Upper lobe of left lung (tissue), 6 donors: ENCODE measurements at regions not wholly inside any gene's neighbourhood (a gene's known extent, or its start where the extent isn't known, plus 50 kb on each side); places are given as distances from the start of the nearest gene placed in this dataset.

ENCODE experiments used
- ATAC-seq, 2 donors: fragments of 200-7000 bp; cut with Tn5 transposase; one replicate each; pipeline ENCODE4 v1.9.1; 2022; ENCODE audit warnings: mild to moderate bottlenecking in 2 of 2, moderate library complexity in 2 of 2; ENCODE audit not compliant: low FRiP score in 2 of 2
- DNase-seq, 2 donors: peaks; one replicate each; pipeline ENCODE4 v3.0.0-alpha.2; 2019 to 2020
- H3K27ac ChIP-seq, 4 donors: fragments of 200-600 bp; sonication (generic); one replicate each; pipeline ENCODE4 v1.5.1; 2016 to 2019
- H3K27me3 ChIP-seq, 4 donors: fragments of 200-600 bp; sonication (generic); one replicate each; pipeline ENCODE4 v1.5.1; 2017 to 2019
- H3K36me3 ChIP-seq, 4 donors: fragments of 200-600 bp; sonication (generic); one replicate each; pipeline ENCODE4 v1.5.1; 2016 to 2019
- H3K4me1 ChIP-seq, 4 donors: fragments of 200-600 bp; sonication (generic); one replicate each; pipeline ENCODE4 v1.5.1; 2018 to 2019
- H3K4me3 ChIP-seq, 4 donors: fragments of 200-600 bp; sonication (generic); one replicate each; pipeline ENCODE4 v1.5.1; 2017 to 2019; ENCODE audit warnings: mild to moderate bottlenecking in 2 of 4, moderate library complexity in 1 of 4
- H3K9me3 ChIP-seq, 4 donors: fragments of 200-600 bp; sonication (generic); one replicate each; pipeline ENCODE4 v1.5.1; 2018 to 2019
- EP300 ChIP-seq, 4 donors: sonication (generic); formaldehyde crosslinking; IDR thresholded peaks; one replicate each; pipeline ENCODE4 v1.5.1; 2017; ENCODE audit warnings: antibody characterized with exemption in 4 of 4, control low read depth in 2 of 4
- POLR2A ChIP-seq, 4 donors: fragments of 450-650 bp; IDR thresholded peaks; one replicate each; pipeline ENCODE4 v1.5.1; 2016 to 2017; ENCODE audit warnings: antibody characterized with exemption in 4 of 4, mild to moderate bottlenecking in 2 of 4
- POLR2AphosphoS5 ChIP-seq, 2 donors: sonication (generic); formaldehyde crosslinking; IDR thresholded peaks; one replicate each; pipeline ENCODE4 v1.5.1; 2017; ENCODE audit warnings: antibody characterized with exemption in 2 of 2
- WGBS, 2 donors: methylation state at CpG; one replicate each; pipeline ENCODE4 v1.1.5; 2017 to 2018; 5-methylcytosine and 5-hydroxymethylcytosine counted together
- TF ChIP-seq, protein P1 (sequence below), 6 experiments: fragments of 450-650 bp in 4 of 6; fragments of 200-600 bp in 2 of 6; sonication (generic) in 2 of 6; IDR thresholded peaks; one replicate each; pipeline ENCODE4 v1.5.1; 2016 to 2019; ENCODE audit warnings: antibody characterized with exemption in 6 of 6
- donor health status: DM: no; HTN: no; CAD: no; lungs with moderate emphysema.
- donor health status: DM: no; HTN: yes; CAD: no; lungs with severe emphysema.

DNA sequence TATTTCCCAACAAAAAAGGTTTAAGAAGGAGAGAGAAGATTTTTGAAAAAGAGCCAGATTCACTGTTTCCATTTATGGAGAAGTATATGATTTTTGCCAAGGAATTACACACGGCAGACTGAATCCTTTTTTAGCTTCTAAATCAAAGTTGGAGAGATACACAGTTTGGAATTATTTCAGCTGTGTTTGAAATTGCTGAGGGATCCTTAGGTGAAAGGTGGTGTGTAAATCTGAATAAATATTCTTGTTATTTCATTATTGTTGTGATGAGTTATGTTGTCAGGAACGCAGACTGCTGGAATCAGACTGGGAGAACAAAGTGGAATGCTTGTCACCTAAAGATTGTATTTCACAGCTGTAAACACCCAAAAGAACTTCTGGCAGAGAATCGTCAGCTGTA lies 168.5 kb upstream of the AKIRIN2 start:
- 40 to 66% methylated on average over 3 of the region's 3 CpGs for WGBS, 2 donors
- no peak for DNase-seq
- H3K36me3 ChIP-seq = no peaks in the 10 kb centered on the region
- H3K27ac ChIP-seq = no peak overlapping the region
- H3K9me3 ChIP-seq = no peaks in the 10 kb centered on the region
- H3K27me3 ChIP-seq = no peaks in the 10 kb centered on the region
- TF ChIP-seq POLR2AphosphoS5 (IDR thresholded peaks at IDR 0.05) = no peak
- no peak for TF ChIP-seq POLR2A (IDR thresholded peaks at IDR 0.05)
- TF ChIP-seq, protein P1, sequence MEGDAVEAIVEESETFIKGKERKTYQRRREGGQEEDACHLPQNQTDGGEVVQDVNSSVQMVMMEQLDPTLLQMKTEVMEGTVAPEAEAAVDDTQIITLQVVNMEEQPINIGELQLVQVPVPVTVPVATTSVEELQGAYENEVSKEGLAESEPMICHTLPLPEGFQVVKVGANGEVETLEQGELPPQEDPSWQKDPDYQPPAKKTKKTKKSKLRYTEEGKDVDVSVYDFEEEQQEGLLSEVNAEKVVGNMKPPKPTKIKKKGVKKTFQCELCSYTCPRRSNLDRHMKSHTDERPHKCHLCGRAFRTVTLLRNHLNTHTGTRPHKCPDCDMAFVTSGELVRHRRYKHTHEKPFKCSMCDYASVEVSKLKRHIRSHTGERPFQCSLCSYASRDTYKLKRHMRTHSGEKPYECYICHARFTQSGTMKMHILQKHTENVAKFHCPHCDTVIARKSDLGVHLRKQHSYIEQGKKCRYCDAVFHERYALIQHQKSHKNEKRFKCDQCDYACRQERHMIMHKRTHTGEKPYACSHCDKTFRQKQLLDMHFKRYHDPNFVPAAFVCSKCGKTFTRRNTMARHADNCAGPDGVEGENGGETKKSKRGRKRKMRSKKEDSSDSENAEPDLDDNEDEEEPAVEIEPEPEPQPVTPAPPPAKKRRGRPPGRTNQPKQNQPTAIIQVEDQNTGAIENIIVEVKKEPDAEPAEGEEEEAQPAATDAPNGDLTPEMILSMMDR (IDR thresholded peaks at IDR 0.05) = no peak
- no peak for TF ChIP-seq EP300 (IDR thresholded peaks at IDR 0.05)
- no peak for ATAC-seq
- H3K4me1 ChIP-seq = no peaks in the 10 kb centered on the region
- H3K4me3 ChIP-seq = no peak overlapping the region

DNA sequence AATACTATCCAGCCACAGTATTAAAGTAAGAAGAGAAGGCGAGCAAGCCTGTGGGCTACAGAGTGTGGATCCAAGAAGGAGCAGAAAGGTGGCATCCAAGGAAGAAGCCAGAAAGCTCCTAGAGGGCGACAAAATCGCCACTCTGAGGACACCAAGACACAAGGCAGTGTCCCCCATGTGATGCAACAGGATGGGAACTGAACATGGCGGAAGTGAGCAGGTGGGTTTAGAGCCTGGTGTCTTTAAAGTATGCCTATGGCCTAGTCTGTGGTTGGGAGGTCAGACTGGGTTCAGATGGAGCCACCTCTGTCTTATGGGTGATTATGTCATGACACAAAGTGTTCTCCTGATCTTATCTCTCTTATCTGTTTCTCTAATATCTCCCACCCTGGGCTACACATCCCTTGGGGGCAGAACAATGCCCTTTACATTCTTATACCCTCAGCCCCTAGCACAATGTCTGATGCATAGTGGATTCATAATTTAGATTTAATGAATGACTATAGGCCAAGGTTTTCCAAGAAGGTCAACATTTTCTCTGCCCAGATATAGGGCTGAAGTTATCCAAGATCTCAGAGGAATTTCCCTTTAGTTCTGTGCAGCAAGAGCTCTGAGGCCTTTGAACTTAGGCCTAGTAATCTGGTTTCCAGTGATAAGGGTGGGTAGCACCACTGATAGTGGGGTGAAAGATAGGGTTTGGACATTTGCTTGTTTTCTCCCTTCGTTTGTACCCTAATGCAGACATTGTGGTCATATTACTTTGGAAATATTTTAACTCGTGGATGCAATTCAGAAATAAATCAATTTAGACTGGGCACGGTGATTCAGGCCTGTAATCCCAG lies 167.3 kb upstream of the AKIRIN2 start:
- Histone ChIP-seq H3K4me3 (no peak overlapping the region), H3K36me3 (no peaks in the 10 kb centered on the region), H3K27ac (no peak overlapping the region), H3K9me3 (no peaks in the 10 kb centered on the region), H3K4me1 (no peaks in the 10 kb centered on the region), H3K27me3 (no peaks in the 10 kb centered on the region)
- ATAC-seq (no peak), DNase-seq (no peak)
- TF ChIP-seq EP300 (IDR thresholded peaks at IDR 0.05) = no peak
- no peak for TF ChIP-seq POLR2A (IDR thresholded peaks at IDR 0.05)
- TF ChIP-seq, protein P1 (IDR thresholded peaks at IDR 0.05) = no peak
- TF ChIP-seq POLR2AphosphoS5 (IDR thresholded peaks at IDR 0.05) = no peak
- 73 to 92% methylated on average over 7 of the region's 7 CpGs for WGBS, 2 donors

DNA sequence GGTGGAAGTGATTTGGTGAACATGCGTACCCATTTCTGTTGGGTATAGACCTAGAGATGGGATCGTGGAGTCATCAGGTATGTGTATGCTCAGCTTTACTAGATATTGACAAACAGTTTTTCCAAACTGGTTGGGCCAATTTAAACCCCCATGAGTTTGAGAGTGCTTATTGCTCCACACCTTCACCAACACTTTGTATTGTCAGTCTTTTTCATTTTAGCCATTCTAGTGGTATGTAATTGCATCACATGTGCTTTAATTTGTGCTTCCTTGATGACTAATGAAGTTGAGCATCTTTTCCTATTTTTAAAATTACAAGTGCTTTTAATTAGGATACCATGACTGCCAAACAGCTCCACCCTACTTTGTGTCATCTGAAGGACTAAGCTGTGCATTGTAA lies 158.9 kb upstream of the AKIRIN2 start:
- H3K4me1 ChIP-seq = no peaks in the 10 kb centered on the region
- TF ChIP-seq EP300 (IDR thresholded peaks at IDR 0.05) (no peak), POLR2A (IDR thresholded peaks at IDR 0.05) (no peak), POLR2AphosphoS5 (IDR thresholded peaks at IDR 0.05) (no peak)
- TF ChIP-seq, protein P1 (IDR thresholded peaks at IDR 0.05) = no peak
- 95 to 100% methylated on average over 2 of the region's 2 CpGs for WGBS, 2 donors
- no peaks in the 10 kb centered on the region for H3K36me3 ChIP-seq
- no peak for DNase-seq
- no peaks in the 10 kb centered on the region for H3K27me3 ChIP-seq
- H3K4me3 ChIP-seq = no peak overlapping the region
- ATAC-seq = no peak
- H3K9me3 ChIP-seq = no peaks in the 10 kb centered on the region
- H3K27ac ChIP-seq = no peak overlapping the region

DNA sequence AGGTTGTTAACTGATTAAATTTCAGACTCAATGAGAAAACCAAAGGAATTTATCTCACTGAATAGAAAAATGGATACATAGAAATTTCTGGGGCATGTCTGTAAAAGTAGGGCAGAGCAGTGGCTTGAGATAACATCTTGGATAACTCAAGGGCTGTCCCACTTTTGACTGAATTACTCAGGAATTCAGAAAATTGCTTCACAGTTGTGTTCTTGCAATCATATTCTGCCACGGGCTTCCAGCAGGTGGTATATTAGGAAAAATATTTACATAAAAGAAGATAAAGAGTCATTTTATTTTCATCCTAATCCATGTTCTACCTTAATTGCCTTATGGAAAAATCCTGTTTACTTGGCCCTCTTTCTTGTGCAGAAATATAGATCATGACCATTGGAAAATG lies 156.4 kb upstream of the AKIRIN2 start:
- 49 to 54% methylated on average over 1 of the region's 1 CpG for WGBS, 2 donors
- H3K4me3 ChIP-seq = no peak overlapping the region
- H3K27ac ChIP-seq = no peak overlapping the region
- DNase-seq = no peak
- no peaks in the 10 kb centered on the region for H3K36me3 ChIP-seq
- H3K4me1 ChIP-seq = no peaks in the 10 kb centered on the region
- H3K27me3 ChIP-seq = no peaks in the 10 kb centered on the region
- no peaks in the 10 kb centered on the region for H3K9me3 ChIP-seq
- ATAC-seq = no peak
- TF ChIP-seq, protein P1 (IDR thresholded peaks at IDR 0.05) = no peak
- no peak for TF ChIP-seq POLR2A (IDR thresholded peaks at IDR 0.05)
